Stimulated activated CD8-positive, alpha-beta memory T cell treated with anti-CD3 and anti-CD28 coated beads, Interleukin-7, amount 100 ng/mL, for 48 hours (primary cell): ENCODE measurements at regions not wholly inside any gene's neighbourhood (a gene's known extent, or its start where the extent isn't known, plus 50 kb on each side); places are given as distances from the start of the nearest gene placed in this dataset.
"Not testable (repeated sequence)": the region's sequence is repeated elsewhere in the genome, so short reads cannot be mapped to it uniquely, and the experiment has no call there.

Experiments
- DNase-seq, 2 donors: peaks; one replicate each; pipeline ENCODE4 v3.0.0-alpha.2; 2020; ENCODE audit warnings: low read depth in 1 of 2; ENCODE audit errors: extremely low read depth in 1 of 2

DNA sequence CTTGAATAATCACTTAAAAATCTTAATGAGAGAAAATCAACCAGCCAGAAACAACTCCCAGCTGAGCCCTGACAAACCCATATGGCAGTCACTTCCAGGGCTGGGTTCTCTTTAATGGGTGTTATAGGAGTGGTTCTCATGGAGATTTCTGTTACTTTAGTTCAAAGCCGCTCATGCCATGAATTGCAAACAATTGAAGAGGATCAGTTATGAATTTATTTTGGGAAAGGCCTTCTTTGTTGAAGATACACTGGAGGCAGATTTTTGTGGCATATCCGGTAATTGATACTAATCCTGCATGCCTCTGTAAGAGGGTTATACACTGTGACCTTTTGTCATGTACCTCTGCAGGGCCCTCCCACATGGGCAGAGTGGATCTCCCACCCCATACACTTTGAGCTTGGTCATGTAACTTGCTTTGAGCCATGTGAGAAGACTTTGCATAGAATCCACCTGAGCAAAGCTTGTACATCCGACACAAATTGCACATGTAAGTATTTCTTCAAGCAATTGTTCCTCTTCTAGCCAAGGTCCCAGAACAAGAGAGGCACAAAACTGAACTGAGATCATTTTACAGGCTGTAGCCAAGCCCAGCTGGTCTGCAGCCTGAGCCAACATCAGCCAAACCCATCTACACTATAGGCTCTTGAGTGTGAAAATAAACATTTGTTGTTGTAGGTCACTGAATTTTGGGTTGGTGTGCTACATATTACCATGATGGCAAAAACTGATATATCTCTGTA, 492.3 kb downstream of the PREX1 start:
- no peak for DNase-seq

- no peak for DNase-seq
Measured at GRCh38 chr20:48333707-48334106, 494.1 kb downstream of the PREX1 start.

DNA sequence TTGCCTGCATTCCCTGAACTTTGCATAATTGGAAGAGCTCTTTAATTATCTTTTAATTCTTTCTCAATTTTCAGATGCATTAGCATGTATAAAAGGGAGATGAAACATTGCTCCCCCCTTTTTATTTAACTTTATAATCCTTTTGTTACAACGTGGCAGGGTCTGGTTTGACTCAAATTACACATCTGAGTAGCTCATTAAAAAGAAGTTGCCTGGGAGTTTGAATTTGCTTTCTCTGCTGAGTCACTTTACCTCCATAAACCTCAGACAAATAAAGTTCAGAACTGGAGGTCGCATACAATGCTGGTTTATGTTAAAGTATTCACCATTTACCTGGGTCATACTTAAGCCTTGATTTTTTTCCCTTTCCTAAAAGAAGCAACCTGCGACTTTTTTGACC, 495.2 kb downstream of the PREX1 start:
- no peak for DNase-seq

GRCh38 chr20:48331518-48332286, 496.1 kb downstream of the PREX1 start:
- no peak for DNase-seq

DNA sequence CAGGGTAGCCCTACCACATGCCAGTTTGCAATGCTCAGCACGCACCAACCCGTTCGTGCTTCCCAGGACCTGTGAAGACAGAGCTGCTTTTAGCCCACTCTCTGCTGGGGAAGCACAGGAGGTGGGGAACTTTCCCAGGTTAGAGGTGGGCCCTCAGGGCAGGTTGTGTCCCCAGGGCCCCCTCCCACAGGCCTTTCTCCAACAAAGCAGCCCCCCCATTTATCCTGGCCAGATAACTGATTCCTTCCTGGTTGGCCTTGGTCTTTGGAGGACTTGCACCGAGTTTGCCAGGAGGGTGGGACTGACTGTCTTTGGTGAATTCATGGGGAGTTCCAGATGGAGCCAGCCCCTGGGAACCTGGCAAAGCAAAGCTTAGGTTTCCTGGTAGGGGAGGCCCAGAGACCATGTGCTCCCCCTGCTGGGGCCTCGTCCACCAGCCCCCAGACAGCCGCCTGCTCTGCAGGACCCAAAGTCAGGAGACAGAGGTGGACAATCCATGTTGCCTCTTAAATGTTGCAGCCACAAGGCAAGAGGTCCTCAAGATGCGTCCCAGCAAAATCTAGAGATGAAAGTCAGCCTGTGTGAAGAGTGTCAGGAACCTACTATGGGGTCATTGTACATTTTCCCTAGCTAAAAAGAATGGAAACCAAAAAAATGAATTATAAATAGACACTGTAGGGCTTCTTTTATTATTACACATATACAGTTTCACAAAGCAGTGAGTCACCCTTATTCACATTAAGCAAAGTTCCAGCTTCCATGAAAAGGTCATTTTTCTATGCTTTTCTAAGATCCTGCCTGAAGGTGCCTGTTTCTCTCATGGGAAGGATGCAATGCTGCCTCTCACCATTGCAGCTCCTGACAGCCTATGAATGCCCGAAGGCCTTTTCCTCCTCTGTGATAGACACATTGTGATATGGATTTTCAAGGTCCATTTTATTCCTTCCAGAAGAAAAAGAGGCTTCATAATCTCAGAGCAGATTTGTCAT, 497.8 kb downstream of the PREX1 start:
- DNase-seq, result no peak

DNA sequence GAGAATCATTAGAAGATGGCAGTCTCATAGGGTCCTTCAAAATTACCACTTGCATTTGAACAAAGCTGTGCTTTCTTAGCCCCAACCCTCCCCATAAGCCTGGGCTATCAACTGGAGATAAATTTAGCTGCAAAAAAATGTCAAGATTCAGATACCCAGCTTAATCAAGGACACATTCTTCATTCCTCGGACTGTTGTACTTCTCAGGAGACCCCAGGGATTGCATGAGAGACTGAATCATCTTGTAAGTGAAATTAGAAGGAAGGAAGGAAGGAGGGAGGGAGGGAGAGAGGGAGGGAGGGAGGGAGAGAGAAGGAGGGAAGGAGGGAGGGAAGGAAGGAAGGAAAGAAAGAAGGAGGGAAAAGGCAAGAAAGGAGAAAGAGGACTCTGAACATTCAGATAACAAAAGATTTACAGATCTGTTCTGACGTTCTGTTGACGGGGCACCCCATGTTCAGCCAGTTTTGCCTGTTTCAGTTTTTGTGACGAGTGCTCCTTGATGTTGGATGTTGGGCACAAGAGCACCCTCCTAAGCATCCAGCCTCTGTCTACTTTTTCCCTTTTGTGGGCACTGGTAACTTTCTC, 498.7 kb downstream of the PREX1 start:
- no peak for DNase-seq

DNA sequence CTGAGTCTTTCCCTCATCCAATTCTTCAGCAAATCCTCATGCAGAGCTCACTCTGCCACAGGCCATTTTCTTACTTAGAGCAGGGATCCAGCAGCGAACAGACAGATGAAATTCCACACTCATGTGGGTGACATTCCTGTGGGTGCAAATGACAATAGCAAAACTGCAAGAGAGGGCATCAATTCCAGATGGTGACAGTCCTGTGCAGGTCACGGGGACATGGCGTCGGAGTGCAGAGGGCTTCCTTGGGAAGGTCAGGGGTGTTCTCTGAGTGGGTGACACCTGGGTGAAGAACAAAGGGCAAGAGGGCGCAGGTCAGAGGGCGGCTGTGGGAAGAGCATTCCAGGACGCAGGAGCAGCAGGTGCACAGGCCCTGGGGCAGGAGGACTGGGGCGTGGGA, 500.0 kb downstream of the PREX1 start:
- not testable (repeated sequence) for DNase-seq

DNA sequence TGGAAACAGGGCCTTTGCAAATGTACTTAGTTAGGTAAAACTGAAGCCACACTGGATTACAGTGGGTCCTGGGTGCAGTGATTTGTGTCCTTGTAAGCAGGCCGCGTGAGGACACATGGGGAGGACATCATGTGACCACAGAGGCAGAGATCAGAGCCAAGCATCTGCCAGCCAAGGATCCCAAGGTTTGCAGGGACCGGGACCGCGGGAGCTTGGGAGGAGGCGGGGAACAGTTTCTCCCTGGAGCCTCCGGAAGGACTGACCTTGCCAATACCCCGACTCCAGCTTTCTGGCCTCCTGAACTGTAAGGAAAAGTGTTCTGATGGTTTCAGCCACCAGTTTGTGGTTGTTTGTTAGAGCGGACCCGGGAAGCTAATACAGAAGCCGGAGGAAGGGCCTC, 500.9 kb downstream of the PREX1 start:
- DNase-seq, result no peak

DNA sequence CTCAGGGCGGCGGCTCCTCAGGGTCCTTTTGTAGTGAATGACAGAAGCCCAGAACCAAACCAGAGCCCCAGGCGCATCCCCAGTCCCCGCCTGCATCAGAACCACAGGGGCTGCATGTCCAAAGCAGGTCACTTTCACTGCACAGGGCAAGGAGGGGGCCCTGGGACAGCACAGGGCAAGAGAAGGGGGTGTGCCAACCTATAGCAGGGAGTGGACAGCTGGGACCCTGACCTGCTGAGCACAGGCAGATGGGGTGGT, 501.4 kb downstream of the PREX1 start:
- DNase-seq, result no peak

GRCh38 chr20:48325656-48326433, 502.0 kb downstream of the PREX1 start:
- DNase-seq, result no peak

- no peak for DNase-seq
Measured at GRCh38 chr20:48324744-48325143, 503.1 kb downstream of the PREX1 start.

- no peak for DNase-seq
Measured at GRCh38 chr20:48321271-48321670, 506.5 kb downstream of the PREX1 start.

DNA sequence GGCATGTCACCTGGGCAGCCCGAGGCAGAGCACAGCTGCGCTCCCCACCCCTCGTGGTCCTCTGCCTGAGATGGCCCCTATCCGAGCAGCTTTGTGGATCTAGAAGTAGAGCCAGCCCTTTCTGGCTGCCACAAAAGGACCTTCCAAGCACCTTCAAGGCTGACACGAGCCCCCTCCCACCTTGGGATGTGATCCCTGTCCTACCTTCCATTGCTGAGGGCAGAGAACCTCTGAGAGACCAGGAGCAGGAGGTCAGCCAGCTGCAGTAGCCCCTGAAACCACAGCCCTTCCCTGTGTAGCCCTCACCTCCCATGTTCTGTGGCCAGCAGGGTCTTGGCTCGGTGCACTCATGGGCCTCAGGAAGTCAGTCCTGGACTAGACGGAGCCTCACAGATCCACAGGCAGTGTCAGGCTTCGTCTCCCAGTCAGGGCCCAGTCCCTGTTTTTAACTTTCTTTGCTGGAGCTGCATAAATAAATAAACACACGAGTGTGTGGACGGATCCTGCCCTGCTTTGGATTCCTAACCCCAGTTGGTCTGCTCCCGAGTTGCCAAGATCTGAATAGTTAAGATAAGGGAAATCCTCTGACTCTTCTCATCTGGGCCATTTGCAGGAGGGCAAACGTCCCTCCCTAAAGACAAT, 507.7 kb downstream of the PREX1 start:
- no peak for DNase-seq

- DNase-seq, result no peak
Measured at GRCh38 chr20:48317578-48317977, 510.2 kb downstream of the PREX1 start.

- DNase-seq, result no peak
Measured at GRCh38 chr20:48314925-48315592, 512.7 kb downstream of the PREX1 start.

- no peak for DNase-seq
Measured at GRCh38 chr20:48313324-48313723, 514.5 kb downstream of the PREX1 start.

GRCh38 chr20:48311956-48312355, 515.8 kb downstream of the PREX1 start:
- DNase-seq, result no peak

DNA sequence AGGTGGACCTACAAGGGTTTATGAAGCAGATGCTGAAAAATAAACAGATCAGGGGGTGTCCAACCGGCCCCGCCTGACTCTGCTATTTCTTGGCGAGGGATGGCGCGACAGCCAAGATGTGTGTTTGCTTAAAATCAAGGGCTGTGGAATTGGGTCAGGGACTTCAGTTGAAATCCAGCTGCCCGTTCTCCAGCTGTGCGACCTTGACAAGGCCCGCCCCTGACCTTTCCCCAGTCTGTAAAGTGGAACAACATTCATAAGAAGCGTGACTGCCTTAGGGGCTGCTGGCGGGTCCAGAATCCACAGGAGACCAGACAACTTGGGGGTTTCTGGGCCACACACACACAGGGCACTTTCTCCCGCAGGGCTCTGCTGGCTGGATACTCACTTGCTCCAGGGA, 517.5 kb downstream of the PREX1 start:
- no peak for DNase-seq

- no peak for DNase-seq
Measured at GRCh38 chr20:48309293-48309692, 518.5 kb downstream of the PREX1 start.
